HG03159 (cell line): ENCODE measurements at regions not wholly inside any gene's neighbourhood (a gene's known extent, or its start where the extent isn't known, plus 50 kb on each side); places are given as distances from the start of the nearest gene placed in this dataset.

ENCODE experiments used
- ATAC-seq: cut with Tn5 transposase; IDR thresholded peaks from one replicate; pipeline ENCODE4 v1.9.1; 2021; ENCODE audit warnings: mild to moderate bottlenecking, moderate library complexity; ENCODE audit not compliant: unreplicated experiment

DNA sequence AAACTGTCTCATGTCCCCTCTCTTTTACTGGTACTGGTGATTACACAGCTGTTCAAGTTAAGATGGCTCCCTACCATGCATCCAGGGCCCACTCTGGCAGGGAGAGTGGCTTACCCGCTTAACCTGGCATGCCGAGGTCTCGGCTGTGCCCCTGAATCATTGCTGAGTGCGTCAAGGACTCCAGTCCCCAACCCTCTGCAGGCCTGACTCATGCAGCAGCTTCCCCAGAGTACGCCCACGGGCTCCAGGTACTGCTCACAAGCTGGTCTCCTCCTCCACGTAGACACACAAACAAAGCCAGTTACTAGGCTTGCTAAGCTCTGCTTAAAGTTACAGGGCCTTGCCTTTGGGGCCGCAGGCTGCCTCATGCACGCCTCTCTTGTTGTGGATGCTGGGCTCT lies 447.4 kb downstream of the COG6 start:
- ATAC-seq: no peak

DNA sequence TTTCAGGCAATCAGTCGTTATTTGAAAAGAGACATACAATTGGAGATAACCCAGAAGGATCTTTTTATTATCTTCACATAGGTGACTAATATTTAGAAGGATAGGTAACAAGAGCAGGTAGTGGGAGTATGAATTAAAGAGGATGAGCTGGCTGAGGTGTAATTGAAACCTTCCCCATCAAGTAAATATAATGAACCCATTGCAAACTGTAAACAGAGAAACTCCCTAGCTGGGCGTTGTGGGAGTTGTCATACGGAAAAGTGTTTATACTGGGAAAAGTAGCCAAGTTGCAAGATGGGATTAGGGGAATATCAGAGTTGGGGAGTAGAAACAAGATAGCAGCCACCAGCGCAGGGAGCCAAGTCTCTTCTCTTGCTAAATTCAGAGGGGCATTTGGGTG lies 448.4 kb downstream of the COG6 start:
- no peak for ATAC-seq

- no peak for ATAC-seq
These were observed 449.8 kb downstream of the COG6 start for GRCh38 chr13:40105231-40105630.

- ATAC-seq: no peak
These were observed 453.9 kb downstream of the COG6 start for GRCh38 chr13:40109351-40109844.

- ATAC-seq: no peak
These were observed 458.3 kb downstream of the COG6 start for GRCh38 chr13:40113643-40114304.

- ATAC-seq: no peak
These were observed 458.9 kb downstream of the COG6 start for GRCh38 chr13:40114305-40114896.

DNA sequence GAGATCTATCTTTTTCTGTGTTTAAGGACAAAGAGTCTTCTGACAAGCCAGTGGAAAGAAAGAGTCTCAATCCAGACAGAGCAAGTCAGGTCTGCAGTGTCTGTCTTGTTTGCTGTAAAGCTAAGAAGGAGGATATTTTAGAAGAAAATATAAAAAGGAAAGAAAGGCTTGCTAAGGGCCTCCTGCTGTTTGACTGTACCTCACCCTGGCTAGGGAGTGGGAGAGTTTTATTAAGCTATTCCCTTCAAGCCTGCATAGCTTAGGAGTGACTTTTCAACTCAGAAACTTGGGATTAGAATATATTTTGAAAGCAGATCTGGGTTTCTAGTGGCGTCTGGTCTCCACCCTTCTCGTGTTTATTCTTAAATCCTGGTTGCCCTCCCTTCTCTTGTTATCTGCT lies 460.0 kb downstream of the COG6 start:
- no peak for ATAC-seq

- peak; percentile 88 for ATAC-seq
These were observed 460.5 kb downstream of the COG6 start for GRCh38 chr13:40116008-40116407.

- ATAC-seq: no peak
These were observed 462.9 kb downstream of the COG6 start for GRCh38 chr13:40118337-40118736.

DNA sequence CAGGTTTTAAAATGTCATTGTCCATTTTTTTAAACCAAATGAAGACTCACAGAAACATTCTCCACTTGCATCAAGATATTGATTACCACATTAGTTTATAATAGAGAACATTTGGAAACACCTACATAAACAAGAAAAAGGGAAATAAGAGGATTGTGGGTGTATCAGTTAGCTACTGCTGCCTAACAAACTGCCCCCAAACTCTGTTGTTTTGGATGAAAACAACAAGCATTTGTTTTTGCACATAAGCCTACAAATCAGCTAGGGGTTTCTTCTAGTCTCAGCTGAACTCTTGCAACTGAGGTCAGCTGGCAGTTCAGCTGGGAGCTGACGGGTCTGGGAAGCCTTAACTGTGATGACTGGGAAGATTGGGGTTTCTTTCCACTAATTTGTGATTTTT lies 464.4 kb downstream of the COG6 start:
- ATAC-seq: no peak

DNA sequence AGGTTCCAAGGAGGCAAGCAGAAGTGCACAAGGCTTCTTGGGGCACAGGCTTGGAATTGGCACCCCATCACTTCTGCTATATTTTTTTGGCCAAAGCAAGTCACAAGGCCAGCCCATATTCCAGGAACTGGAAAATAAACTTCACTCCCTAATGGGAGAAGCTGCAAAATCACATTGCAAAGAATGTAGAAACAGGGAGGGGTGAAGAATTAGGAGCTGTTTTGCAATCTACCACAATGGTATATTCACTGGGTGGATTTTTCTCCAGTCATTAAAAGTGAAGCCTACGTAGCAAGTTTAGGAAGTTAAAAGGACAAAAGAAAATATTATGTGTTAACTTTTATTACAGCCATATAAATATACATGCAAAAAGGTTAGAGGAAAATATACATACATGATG lies 464.8 kb downstream of the COG6 start:
- no peak for ATAC-seq

- ATAC-seq: no peak
These were observed 465.3 kb downstream of the COG6 start for GRCh38 chr13:40120781-40121180.

- ATAC-seq: no peak
These were observed 466.3 kb downstream of the COG6 start for GRCh38 chr13:40121722-40122121.

- ATAC-seq: no peak
These were observed 468.6 kb downstream of the COG6 start for GRCh38 chr13:40123962-40124632.

DNA sequence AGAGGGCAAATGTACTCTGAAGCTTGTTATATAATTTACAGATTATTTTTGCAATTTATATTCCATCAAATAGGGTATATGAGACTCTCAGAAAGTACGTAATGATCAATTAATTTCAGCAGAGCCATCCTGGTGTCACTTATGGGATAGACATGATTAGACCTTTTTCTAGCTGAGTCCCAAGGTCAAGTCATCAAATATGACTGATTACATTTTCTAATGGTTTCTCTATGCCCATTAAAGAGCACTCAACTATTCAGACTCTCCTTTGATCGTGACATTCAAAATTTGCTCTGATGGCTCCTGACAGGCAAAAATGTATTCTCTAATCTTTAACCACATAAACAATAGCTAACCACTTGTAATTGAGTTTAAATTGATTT lies 469.2 kb downstream of the COG6 start:
- no peak for ATAC-seq

DNA sequence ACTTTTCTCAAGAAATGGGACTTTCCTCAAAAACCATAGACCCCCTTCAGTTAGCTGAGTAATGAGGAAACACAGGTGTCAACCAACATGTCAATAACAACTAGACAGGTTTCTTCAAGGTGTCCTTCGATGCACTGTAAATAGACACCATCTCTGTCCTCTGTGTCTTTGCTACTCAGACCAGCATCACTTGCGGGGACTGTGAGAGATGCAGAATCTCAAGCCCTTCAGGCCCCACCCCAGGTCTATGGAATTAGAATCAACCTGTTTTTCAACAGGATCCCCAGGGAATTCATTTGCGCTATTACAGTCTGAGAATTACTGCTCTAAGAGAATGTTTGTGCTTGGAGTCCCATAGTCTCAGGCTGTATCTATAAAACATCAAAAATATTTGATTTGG lies 469.9 kb downstream of the COG6 start:
- no peak for ATAC-seq

DNA sequence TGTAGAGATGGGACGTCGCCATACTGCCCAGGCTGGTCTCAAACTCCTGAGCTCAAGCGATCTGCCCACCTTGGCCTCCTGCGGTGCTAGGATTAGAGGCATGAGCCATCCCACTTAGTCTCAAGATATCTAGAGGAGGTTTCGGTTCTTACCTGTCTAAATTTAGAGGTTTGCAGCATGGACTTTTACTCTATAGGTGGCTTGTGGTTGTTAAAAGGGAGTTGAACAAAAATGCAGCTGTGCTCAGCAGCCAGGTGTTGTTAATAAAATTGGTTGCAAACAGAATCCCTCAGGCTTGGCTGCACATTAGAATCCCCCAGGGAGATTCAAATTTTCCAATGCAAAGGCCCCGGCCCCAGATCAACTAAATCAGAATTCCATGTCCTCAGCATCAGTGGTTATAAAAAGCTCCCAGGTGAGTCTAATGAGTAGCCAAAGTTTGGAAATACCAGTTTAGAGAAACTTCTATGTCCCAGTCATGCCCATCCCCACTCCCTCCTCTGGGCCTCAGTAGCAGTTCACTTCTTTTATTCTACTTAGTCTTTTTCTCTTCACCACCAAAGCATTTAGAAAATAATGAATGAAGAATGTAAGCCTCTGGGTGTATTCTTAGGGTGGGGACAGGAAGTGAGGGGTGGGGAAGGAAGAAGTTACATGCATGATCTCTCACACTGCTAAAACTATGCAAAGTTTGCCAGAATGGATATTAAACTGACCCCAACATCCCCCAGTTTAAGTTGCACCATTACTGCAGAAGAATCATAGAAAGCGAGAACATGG lies 471.0 kb downstream of the COG6 start:
- ATAC-seq: peak; percentile 61

- no peak for ATAC-seq
These were observed 472.0 kb downstream of the COG6 start for GRCh38 chr13:40127476-40127875.

GRCh38 chr13:40127925-40128324 lies 472.5 kb downstream of the COG6 start:
- no peak for ATAC-seq

- ATAC-seq: no peak
These were observed 474.0 kb downstream of the COG6 start for GRCh38 chr13:40129467-40129866.

GRCh38 chr13:40130871-40131636 lies 475.6 kb downstream of the COG6 start:
- ATAC-seq: no peak
